H1 (cell line): ENCODE measurements at regions not wholly inside any gene's neighbourhood (a gene's known extent, or its start where the extent isn't known, plus 50 kb on each side); places are given as distances from the start of the nearest gene placed in this dataset.

ENCODE experiments used
- CEBPB ChIP-seq: IDR thresholded peaks from 2 replicates; pipeline ENCODE4 v1.6.1; 2012; ENCODE audit warnings: low read depth, low read length
- EP300 ChIP-seq, 2 experiments: IDR thresholded peaks; 1 replicate in 1 of 2; 2 replicates in 1 of 2; pipeline ENCODE4 v1.6.1; 2011 to 2012; ENCODE audit warnings: low read depth in 2 of 2, low read length in 2 of 2, mild to moderate bottlenecking in 2 of 2, borderline replicate concordance in 1 of 2, inconsistent platforms in 1 of 2, moderate library complexity in 1 of 2
- HDAC2 ChIP-seq, 2 experiments: fragments of 300-600 bp in 1 of 2; sonication (generic) in 1 of 2; IDR thresholded peaks; 2 replicates each; pipeline ENCODE4 v1.6.1; 2011 to 2012; ENCODE audit warnings: low read depth in 2 of 2, low read length in 2 of 2, mild to moderate bottlenecking in 2 of 2, moderate library complexity in 2 of 2, borderline replicate concordance in 1 of 2, inconsistent platforms in 1 of 2
- JUN ChIP-seq: IDR thresholded peaks from 2 replicates; pipeline ENCODE4 v1.6.1; 2011; ENCODE audit warnings: low read depth, mild to moderate bottlenecking, improper control_type of control experiment, low read length
- KDM4A ChIP-seq: IDR thresholded peaks from one replicate; pipeline ENCODE4 v1.7.1; 2012; ENCODE audit warnings: low read depth, mild to moderate bottlenecking, moderate library complexity, low read length, inconsistent platforms; ENCODE audit not compliant: severe bottlenecking
- SAP30 ChIP-seq: fragments of 300-600 bp; sonication (generic); IDR thresholded peaks from 2 replicates; pipeline ENCODE4 v1.7.1; 2012; ENCODE audit warnings: low read length, moderate library complexity, mild to moderate bottlenecking, inconsistent platforms; ENCODE audit not compliant: insufficient read depth, insufficient replicate concordance
- SIRT6 ChIP-seq: IDR thresholded peaks from one replicate; pipeline ENCODE4 v1.7.1; 2012; ENCODE audit warnings: low read length, inconsistent platforms
- SIX5 ChIP-seq: IDR thresholded peaks from 2 replicates; pipeline ENCODE4 v1.6.1; 2011; ENCODE audit warnings: mild to moderate bottlenecking, low read depth, low read length
- SUZ12 ChIP-seq: fragments of 200-600 bp; sonication (generic); IDR thresholded peaks from 2 replicates; pipeline ENCODE4 v1.6.1; 2012; ENCODE audit warnings: mild to moderate bottlenecking, inconsistent platforms, low read length, moderate library complexity, mixed read lengths
- TF ChIP-seq, protein P1 (sequence below): fragments of 300-600 bp; sonication (generic); IDR thresholded peaks from 2 replicates; pipeline ENCODE4 v1.7.1; 2012; ENCODE audit warnings: low read length, moderate library complexity, mild to moderate bottlenecking, inconsistent platforms; ENCODE audit not compliant: insufficient replicate concordance
- TF ChIP-seq, protein P2 (sequence below): IDR thresholded peaks from 2 replicates; pipeline ENCODE4 v1.6.1; 2011; ENCODE audit warnings: low read length, improper control_type of control experiment

DNA sequence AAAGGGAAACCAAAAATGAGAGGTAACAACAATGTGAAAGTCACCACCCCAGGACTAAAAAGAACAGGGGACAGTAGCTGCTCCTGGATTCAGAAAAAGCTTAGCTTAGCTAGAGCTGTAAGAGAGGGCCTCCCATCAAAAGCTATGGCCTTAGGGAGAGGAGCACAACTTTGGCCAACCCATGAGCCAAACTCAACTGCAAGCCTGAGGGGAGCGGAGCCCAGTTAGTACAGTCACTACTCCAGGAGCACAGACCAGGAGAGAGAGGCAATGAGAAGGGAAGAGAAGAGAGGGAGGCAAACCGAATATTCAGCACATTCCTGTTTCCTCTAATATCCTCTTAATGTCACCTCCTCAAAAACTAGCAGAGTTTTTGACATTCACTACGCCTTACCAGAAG is 917.1 kb upstream of the INTU start (continued):
- TF ChIP-seq, protein P1, sequence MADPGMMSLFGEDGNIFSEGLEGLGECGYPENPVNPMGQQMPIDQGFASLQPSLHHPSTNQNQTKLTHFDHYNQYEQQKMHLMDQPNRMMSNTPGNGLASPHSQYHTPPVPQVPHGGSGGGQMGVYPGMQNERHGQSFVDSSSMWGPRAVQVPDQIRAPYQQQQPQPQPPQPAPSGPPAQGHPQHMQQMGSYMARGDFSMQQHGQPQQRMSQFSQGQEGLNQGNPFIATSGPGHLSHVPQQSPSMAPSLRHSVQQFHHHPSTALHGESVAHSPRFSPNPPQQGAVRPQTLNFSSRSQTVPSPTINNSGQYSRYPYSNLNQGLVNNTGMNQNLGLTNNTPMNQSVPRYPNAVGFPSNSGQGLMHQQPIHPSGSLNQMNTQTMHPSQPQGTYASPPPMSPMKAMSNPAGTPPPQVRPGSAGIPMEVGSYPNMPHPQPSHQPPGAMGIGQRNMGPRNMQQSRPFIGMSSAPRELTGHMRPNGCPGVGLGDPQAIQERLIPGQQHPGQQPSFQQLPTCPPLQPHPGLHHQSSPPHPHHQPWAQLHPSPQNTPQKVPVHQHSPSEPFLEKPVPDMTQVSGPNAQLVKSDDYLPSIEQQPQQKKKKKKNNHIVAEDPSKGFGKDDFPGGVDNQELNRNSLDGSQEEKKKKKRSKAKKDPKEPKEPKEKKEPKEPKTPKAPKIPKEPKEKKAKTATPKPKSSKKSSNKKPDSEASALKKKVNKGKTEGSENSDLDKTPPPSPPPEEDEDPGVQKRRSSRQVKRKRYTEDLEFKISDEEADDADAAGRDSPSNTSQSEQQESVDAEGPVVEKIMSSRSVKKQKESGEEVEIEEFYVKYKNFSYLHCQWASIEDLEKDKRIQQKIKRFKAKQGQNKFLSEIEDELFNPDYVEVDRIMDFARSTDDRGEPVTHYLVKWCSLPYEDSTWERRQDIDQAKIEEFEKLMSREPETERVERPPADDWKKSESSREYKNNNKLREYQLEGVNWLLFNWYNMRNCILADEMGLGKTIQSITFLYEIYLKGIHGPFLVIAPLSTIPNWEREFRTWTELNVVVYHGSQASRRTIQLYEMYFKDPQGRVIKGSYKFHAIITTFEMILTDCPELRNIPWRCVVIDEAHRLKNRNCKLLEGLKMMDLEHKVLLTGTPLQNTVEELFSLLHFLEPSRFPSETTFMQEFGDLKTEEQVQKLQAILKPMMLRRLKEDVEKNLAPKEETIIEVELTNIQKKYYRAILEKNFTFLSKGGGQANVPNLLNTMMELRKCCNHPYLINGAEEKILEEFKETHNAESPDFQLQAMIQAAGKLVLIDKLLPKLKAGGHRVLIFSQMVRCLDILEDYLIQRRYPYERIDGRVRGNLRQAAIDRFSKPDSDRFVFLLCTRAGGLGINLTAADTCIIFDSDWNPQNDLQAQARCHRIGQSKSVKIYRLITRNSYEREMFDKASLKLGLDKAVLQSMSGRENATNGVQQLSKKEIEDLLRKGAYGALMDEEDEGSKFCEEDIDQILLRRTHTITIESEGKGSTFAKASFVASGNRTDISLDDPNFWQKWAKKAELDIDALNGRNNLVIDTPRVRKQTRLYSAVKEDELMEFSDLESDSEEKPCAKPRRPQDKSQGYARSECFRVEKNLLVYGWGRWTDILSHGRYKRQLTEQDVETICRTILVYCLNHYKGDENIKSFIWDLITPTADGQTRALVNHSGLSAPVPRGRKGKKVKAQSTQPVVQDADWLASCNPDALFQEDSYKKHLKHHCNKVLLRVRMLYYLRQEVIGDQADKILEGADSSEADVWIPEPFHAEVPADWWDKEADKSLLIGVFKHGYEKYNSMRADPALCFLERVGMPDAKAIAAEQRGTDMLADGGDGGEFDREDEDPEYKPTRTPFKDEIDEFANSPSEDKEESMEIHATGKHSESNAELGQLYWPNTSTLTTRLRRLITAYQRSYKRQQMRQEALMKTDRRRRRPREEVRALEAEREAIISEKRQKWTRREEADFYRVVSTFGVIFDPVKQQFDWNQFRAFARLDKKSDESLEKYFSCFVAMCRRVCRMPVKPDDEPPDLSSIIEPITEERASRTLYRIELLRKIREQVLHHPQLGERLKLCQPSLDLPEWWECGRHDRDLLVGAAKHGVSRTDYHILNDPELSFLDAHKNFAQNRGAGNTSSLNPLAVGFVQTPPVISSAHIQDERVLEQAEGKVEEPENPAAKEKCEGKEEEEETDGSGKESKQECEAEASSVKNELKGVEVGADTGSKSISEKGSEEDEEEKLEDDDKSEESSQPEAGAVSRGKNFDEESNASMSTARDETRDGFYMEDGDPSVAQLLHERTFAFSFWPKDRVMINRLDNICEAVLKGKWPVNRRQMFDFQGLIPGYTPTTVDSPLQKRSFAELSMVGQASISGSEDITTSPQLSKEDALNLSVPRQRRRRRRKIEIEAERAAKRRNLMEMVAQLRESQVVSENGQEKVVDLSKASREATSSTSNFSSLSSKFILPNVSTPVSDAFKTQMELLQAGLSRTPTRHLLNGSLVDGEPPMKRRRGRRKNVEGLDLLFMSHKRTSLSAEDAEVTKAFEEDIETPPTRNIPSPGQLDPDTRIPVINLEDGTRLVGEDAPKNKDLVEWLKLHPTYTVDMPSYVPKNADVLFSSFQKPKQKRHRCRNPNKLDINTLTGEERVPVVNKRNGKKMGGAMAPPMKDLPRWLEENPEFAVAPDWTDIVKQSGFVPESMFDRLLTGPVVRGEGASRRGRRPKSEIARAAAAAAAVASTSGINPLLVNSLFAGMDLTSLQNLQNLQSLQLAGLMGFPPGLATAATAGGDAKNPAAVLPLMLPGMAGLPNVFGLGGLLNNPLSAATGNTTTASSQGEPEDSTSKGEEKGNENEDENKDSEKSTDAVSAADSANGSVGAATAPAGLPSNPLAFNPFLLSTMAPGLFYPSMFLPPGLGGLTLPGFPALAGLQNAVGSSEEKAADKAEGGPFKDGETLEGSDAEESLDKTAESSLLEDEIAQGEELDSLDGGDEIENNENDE: no peak
- TF ChIP-seq SUZ12 (no peak), JUN (no peak), HDAC2 (IDR thresholded peaks at IDR 0.05; ENCODE audit: borderline replicate concordance in 1 of 2, low read depth in 2 of 2, low read length in 2 of 2) (no peak), CEBPB (no peak), KDM4A (no peak), SAP30 (no peak), SIX5 (no peak), SIRT6 (no peak), EP300 (IDR thresholded peaks at IDR 0.05; ENCODE audit: borderline replicate concordance in 1 of 2, low read depth in 2 of 2, low read length in 2 of 2) (no peak)
- TF ChIP-seq, protein P2, sequence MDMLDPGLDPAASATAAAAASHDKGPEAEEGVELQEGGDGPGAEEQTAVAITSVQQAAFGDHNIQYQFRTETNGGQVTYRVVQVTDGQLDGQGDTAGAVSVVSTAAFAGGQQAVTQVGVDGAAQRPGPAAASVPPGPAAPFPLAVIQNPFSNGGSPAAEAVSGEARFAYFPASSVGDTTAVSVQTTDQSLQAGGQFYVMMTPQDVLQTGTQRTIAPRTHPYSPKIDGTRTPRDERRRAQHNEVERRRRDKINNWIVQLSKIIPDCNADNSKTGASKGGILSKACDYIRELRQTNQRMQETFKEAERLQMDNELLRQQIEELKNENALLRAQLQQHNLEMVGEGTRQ: no peak
